GM18951 (cell line): ENCODE measurements at regions not wholly inside any gene's neighbourhood (a gene's known extent, or its start where the extent isn't known, plus 50 kb on each side); places are given as distances from the start of the nearest gene placed in this dataset.

Experiments used
- POLR2A ChIP-seq: IDR thresholded peaks from 4 replicates; pipeline ENCODE4 v1.6.1; 2011; ENCODE audit warnings: mild to moderate bottlenecking; ENCODE audit not compliant: insufficient read length, insufficient read depth; ENCODE audit errors: extremely low read depth
- in situ Hi-C: fragments of 300-500 bp; cut with MboI; formaldehyde crosslinking; loops from one replicate; pipeline ENCODE4 v1.12.0; 2022; ENCODE audit warnings: low sequenced_read_pairs, mixed read lengths, inconsistent platforms; ENCODE audit not compliant: unreplicated experiment

DNA sequence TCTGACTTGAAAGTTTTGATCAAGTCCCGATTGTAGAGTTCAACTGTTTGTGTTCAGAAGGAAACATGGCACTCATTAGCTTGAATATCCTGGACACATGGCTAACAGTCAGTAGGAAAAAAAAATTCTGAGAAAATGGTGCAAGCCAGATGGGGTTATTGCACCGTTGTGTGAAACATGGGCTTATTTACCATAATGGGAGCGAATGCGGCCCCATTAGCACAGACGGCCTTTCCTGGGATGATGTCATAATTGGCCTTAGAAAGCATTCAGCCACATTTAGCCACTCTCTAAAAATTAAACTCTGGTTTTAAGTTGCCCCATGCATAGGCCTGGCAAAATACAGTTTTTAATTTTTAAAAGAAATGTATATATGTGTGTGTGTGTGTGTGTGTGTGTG lies 112.1 kb downstream of the IRX2 start:
- no peak for TF ChIP-seq POLR2A
- in situ Hi-C loops = no loop called here

GRCh38 chr5:2634399-2635176 lies 116.9 kb downstream of the IRX2 start:
- no peak for TF ChIP-seq POLR2A
- in situ Hi-C loops = no loop called here

GRCh38 chr5:2633992-2634391 lies 117.5 kb downstream of the IRX2 start:
- no peak for TF ChIP-seq POLR2A
- in situ Hi-C loops = no loop called here

DNA sequence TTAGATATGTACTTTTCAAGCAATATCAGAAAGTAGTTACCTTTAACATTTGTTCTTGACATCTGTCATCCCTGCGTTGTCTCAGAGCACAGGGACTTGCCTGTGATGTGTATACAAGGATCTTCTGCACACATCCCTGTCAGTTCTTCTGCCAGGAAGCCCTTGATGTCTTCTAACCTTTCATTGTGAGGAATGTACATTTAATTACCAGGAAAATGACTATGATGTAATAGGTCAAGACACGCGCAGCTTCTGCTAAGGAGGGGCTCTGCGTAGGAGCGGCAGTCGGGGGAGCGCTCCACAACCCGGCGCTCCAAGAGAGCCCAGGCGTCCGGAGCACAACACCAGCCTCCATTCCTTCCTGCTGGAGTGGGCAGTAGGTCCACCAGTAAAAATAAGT lies 119.7 kb downstream of the IRX2 start:
- in situ Hi-C loops = no loop called here
- no peak for TF ChIP-seq POLR2A

DNA sequence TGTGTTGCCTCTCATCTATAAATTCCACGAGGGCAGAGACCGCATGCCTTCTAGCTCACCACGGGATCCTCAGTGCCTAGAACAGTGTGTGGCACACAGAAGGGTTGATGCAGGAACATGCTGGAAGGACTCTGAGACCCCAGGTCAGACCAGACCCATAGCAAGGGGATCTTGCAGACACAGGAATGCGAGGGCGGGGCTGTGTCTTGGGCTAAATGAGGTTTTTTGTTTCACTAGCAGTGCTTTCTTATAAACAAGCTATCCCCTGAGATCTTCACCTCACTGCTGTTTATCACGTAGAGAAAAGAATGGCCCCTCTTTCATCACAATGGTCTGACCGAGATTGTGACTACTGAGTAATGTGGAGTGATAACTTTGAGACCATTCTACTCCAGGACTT lies 122.4 kb downstream of the IRX2 start:
- no peak for TF ChIP-seq POLR2A
- in situ Hi-C loops = no loop called here

- in situ Hi-C loops = no loop called here
- no peak for TF ChIP-seq POLR2A
Measured at GRCh38 chr5:2627867-2628266, 123.6 kb downstream of the IRX2 start.

GRCh38 chr5:2626572-2626971 lies 124.9 kb downstream of the IRX2 start:
- no peak for TF ChIP-seq POLR2A
- in situ Hi-C loops = no loop called here

DNA sequence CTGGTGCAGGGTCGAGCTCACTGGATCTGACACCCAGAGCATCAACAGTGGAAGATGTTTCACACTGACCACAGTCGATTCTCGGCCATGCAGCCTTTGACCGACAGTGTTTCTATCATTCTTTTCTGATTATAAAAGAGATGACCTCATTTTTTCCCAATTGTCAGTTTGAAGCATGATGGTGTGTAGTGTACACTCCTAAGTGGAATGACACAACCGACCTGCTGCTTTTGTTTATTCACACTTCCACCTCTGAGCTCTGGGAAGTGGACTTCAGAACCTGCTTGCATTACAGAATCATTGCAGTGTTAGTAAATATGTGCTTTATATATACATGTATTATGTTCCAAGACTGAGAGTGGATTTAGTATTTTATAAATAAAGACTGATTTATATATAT lies 128.6 kb downstream of the IRX2 start:
- in situ Hi-C loops = no loop called here
- no peak for TF ChIP-seq POLR2A

GRCh38 chr5:2621631-2622030 lies 129.8 kb downstream of the IRX2 start:
- TF ChIP-seq POLR2A = no peak
- in situ Hi-C loops = no loop called here

- no peak for TF ChIP-seq POLR2A
- in situ Hi-C loops = no loop called here
Measured at GRCh38 chr5:2619216-2619615, 132.3 kb downstream of the IRX2 start.

- in situ Hi-C loops = no loop called here
- TF ChIP-seq POLR2A = no peak
Measured at GRCh38 chr5:2617461-2617860, 134.0 kb downstream of the IRX2 start.

DNA sequence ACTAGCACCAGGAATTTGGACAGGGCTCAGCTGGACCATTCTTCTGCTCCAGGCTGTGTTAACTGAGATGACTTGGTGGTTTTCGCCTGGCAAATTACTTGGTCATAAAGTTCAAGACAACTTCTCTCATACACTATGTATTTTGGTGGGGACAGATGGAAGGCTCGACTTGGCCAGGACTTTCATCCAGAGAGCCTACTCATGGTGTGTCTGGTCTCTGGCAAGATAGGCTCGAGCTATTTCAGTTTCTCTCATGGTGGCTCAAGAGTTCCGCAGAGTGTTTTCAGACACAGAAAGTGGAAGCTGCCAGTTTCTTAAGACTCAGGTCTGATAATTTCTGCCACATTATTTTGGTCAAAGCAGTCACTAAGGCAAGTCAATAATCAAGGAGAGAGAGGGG lies 135.6 kb downstream of the IRX2 start:
- in situ Hi-C loops = no loop called here
- TF ChIP-seq POLR2A = no peak

GRCh38 chr5:2614571-2614970 lies 136.9 kb downstream of the IRX2 start:
- TF ChIP-seq POLR2A = no peak

DNA sequence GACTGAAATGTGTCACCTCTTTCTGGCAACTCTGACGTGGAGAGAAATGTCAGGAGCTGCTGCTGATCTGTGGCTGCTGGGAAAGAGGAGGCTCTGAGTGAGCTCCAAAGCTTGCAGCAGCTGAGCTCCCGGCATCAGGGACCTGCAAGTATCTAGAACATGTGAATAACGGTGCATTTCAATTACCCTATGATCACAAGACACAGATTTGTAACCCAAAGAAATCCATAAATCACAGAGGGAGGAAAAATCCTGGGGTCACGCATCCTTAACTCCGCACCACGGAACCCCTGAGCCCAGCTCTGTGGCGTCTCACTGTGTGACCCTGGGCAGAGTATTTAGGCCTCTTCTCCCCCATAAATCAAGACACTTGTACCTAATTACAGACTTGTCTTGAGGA lies 139.8 kb downstream of the IRX2 start:
- no peak for TF ChIP-seq POLR2A
- in situ Hi-C loops = no loop called here

More at GRCh38 chr5:2614571-2614970, 136.9 kb downstream of the IRX2 start:
- in situ Hi-C loops = no loop called here
